ENCODE measurements at regions not wholly inside any gene's neighbourhood (a gene's known extent, or its start where the extent isn't known, plus 50 kb on each side); places are given as distances from the start of the nearest gene placed in this dataset.

- no peak for DNase-seq
These were observed 115.0 kb upstream of the RMDN2 start for GRCh38 chr2:37809931-37810570.

DNA sequence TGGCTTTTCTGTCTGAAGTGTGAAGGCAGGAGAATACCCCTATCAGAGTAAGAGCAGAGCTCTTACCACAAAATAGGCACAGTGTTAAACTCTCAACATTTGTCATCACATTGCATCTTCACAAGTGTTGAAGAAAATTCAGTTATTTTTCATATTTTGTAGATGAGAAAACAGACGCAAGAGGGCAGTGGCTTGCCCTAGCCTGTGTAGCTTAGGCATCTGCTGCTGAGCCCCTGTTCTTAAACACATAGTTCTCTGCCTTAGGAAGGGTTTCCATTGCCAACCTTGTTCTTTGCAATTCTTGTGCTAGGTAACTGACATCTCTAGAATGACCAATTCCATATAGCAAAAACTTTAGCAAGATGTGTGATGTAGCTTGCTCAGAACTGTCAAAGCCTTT is 112.7 kb upstream of the RMDN2 start:
- no peak for DNase-seq

DNA sequence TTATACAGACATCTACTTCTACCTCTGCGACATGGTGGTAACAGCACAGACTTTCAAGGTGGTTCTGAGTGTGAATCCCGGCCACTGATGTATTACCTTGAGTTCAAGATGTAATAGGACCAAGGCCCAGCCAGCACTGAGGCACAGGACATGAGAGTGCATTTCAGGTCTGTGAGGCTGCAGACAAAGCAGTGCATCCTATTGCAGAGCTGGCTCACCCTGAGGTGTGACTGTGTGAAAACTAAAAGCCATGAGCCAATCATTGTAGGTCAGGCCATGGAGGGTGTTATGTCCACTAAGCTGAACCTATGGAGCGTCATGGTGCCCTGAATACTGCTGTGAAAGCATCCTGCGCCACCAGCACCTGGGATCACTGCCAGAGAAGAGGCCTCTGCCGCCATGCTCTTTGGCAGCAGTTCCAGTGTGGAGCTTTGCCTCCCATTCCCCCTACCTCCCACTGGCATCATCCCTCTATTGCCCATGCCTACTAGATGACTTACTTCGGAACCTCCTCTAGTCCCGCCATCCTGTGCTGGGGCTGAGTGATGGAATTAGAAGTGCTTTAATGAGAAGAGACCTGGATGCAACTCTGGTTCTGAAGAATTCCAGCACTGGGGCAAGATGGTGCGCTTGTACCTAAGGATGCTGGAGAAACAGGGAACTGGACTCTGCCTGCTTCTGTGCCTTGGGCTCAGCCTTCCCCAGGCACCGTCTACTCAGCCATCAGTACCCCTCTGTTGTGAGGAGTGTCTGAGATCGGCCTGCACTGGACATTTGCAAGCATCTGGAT is 112.0 kb upstream of the RMDN2 start:
- no peak for DNase-seq

DNA sequence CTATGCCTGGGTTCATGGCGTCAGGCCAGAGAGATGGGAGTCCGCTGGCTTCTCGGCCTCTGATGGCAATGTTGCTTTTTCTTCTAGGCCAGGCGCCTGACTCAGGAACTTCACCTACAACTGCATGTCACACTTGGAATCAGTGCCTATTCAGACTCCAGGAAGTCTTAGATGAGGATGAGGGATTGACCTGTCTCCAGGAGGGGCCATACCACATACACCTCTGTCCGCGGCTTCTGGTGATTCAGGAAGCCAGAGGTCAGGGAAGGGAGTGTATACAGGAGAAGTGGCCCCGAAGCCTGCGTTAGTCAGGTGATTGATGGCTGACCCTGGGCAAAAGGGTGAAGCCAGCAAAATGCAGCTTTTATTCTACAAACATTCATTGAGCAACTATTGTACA is 109.1 kb upstream of the RMDN2 start:
- no peak for DNase-seq

DNA sequence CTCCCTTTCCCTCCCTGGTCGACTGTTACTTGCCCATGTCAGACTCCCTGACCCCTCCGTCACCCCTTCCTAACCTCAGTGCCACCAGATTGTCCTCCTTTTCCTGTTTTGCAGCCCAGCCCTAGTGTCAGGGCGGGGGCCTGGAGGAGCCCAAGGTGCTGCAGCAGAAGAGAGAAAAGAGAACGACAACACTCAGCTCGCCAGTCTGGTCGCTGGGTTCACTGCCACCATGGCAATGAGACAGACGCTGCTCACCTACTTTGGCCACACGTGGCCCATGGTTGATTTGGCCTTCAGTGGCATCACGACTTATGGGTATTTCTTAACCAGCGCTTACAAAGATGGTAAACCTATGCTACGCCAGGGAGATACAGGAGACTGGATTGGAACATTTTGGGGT is 108.4 kb upstream of the RMDN2 start:
- DNase-seq = no peak

GRCh38 chr2:37819186-37819585 is 105.9 kb upstream of the RMDN2 start:
- DNase-seq = no peak

- no peak for DNase-seq
These were observed 104.6 kb upstream of the RMDN2 start for GRCh38 chr2:37820471-37820986.

DNA sequence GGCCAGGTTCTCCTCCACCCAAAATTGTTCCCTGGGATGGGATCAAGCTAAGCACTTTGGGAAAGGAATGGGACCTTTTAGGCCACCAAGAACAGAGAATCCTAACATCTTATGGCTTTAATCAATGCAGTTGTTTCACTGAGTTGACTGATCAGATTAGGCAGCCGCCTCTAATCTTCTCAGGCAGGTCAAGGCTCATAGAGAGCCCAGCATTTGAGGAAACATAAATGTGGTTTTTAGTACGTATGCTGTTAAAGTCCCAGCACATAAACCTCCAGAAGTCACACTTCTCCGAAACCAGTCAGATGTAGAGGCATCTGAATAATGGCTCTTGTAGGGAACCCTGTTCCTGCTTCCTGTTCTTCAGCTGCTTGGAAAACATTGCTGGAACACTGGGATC is 99.5 kb upstream of the RMDN2 start:
- DNase-seq = no peak

DNA sequence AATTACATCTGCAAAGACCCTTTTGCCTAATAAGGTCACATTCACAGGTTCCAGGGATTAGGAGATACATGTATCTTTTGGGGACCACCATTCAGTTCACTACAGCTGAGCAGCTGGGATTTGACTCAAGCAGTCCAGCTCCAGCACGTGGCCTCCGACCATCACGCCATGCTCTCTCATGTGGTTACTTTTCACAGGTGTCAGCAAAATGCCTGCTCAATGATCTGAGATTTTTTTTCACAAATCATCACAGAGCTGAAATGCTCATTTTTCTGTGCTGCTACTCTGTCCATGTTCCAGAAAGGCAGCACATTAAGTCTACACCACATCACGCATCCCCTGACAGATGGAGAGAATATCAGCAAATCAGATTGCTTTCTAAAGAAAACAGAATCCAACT is 98.5 kb upstream of the RMDN2 start:
- DNase-seq = no peak

DNA sequence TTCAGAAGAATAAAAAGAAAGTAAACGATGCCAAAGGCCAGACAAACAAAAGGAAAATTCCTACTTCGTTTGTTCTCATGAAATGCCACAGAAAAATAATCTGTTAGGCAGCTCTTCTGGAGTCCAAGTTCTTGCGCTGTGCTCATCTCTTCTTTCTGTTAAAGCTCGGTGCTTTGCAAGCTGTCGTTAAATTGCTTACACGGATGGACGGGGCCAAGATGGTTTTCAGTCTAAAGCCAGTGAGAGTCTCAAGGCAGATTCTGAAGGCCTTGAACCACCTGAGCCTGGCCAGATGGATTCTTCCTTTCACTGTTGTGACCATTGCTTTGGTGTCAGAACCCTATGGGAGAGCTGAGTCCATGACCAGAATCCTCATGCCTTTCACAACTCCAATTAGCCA is 97.6 kb upstream of the RMDN2 start:
- no peak for DNase-seq

- no peak for DNase-seq
These were observed 97.1 kb upstream of the RMDN2 start for GRCh38 chr2:37827911-37828511.

- DNase-seq = no peak
These were observed 95.9 kb upstream of the RMDN2 start for GRCh38 chr2:37829202-37829601.

DNA sequence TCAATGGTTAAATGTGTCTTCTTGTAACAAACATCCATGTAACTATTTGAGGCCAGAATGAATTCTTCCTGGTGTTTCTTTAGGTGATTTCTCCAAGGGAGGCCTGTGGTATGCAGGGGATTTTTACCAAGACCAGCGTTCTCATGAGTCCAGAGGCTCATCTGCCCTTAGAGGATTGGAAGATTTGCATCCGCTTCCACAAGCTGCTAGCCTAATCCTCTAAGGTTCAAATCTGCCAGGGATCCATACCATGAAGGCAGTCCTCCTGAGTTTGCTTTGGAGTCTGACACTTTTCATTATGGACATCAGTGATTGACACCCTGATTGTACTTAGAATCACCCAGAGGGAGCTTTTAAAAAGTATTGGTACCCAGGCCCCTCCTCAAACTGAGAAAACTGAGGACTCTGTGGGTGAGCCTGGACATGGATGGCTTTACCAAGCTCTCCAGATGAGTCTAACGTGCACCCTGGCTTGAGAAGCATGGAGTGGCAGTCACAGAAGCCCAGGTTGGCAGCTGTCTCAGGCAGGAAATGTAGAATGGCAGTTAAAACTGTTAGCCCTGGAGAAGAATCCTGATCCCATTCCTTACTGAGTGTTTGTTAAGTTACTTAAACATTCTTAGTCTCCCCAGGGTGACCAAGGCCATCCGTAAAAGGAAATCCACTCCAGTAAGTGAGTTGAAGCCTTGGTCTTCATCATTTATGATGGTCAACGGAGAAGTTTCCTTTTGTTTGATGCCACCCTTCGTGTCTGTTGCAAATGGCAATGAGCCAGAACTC is 95.3 kb upstream of the RMDN2 start:
- DNase-seq = no peak

DNA sequence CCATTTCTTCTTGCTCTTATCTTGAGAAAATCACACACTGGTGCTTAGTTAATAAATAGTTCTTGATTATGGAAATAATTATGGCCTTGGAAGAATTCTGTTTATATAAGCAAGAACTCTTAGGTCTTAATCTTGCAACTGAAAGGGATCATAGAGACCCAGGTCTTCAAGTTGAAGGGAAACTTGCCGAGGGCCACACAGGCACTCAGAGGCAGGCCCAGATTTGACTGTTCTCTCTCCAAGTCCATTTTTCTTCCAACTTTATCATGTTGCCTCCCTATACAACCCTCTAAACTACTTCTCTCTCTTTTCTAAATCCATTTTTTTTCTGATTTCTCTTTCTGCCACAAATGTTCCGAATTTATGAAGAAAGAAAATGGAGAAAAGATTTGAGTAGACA is 94.5 kb upstream of the RMDN2 start:
- no peak for DNase-seq

DNA sequence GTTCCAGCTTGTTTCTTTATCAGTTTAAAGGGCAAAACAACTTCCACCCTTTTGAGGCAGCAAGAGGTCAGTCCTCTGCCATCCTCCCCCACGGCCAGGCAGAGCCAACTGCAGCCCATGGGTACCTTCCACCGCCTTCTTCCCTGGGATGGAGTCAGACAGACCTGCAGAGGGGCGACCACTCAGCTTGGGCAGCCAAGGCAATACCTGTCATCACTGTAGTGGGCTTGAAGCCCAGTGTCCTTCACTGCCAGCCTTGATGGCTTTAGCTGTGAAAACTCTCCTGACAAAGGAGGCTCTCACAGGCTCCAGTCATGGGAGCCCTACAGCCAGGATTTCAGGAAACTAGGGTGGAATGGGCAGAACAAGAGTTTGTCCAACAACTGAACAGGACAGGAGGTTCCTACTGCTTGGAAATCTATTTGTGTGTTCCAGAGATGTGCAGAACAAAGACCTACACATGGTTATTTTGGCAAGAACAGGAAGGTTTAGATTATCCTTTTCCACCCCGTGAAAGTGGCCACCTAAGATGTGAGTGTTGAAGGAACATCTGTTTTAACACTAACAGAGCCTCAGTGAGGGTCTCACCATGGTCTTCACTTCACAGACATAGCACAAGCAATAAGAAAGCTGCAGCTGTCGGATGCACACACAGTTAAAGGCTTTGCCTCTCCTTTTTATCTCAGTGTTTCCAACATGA is 93.9 kb upstream of the RMDN2 start:
- no peak for DNase-seq

GRCh38 chr2:37832590-37833197 is 92.4 kb upstream of the RMDN2 start:
- DNase-seq = peak; percentile 63

- DNase-seq = no peak
These were observed 91.7 kb upstream of the RMDN2 start for GRCh38 chr2:37833423-37833822.

- no peak for DNase-seq
These were observed 88.8 kb upstream of the RMDN2 start for GRCh38 chr2:37836270-37836669.

- DNase-seq = no peak
These were observed 88.4 kb upstream of the RMDN2 start for GRCh38 chr2:37836711-37837110.

GRCh38 chr2:37837628-37838328 is 87.3 kb upstream of the RMDN2 start:
- DNase-seq = peak; percentile 58

- DNase-seq = no peak
These were observed 86.4 kb upstream of the RMDN2 start for GRCh38 chr2:37838541-37839167.

All from hindlimb muscle (tissue), 1 donor.